Spleen (tissue), 7 donors: ENCODE measurements at regions not wholly inside any gene's neighbourhood (a gene's known extent, or its start where the extent isn't known, plus 50 kb on each side); places are given as distances from the start of the nearest gene placed in this dataset.

Experiments
- CTCF ChIP-seq, 11 experiments: fragments of 200-600 bp in 7 of 11; fragments of 450-650 bp in 4 of 11; sonication (generic) in 4 of 11; IDR thresholded peaks in 8 of 11; conservative IDR thresholded peaks in 3 of 11; 1 replicate in 7 of 11; 2 replicates in 4 of 11; pipeline versions ENCODE4 v1.4.0 to v1.8.0; 2016 to 2021; ENCODE audit warnings: antibody characterized with exemption in 11 of 11, inconsistent platforms in 4 of 11, mild to moderate bottlenecking in 1 of 11
- POLR2A ChIP-seq, 3 donors: fragments of 450-650 bp; IDR thresholded peaks; one replicate each; pipeline ENCODE4 v1.5.1; 2017; ENCODE audit warnings: antibody characterized with exemption in 3 of 3, mild to moderate bottlenecking in 1 of 3
- POLR2AphosphoS5 ChIP-seq, 3 donors: sonication (generic); formaldehyde crosslinking; IDR thresholded peaks; one replicate each; pipeline ENCODE4 v1.5.1; 2017; ENCODE audit warnings: antibody characterized with exemption in 3 of 3
- donor health status: DM: no; HTN: no; CAD: no; lungs with moderate emphysema.
- donor health status: DM: no; HTN: no; CAD: no.
- donor health status: DM: no; HTN: no; CAD: no.

GRCh38 chrY:15751001-15751400 is 1226.7 kb downstream of the NLGN4Y start:
- TF ChIP-seq CTCF (IDR thresholded peaks at IDR 0.05 in 8 of 11, conservative IDR thresholded peaks at IDR 0.05 in 3 of 11) (no peak), POLR2AphosphoS5 (IDR thresholded peaks at IDR 0.05) (no peak), POLR2A (IDR thresholded peaks at IDR 0.05) (no peak)
